ENCODE measurements at regions not wholly inside any gene's neighbourhood (a gene's known extent, or its start where the extent isn't known, plus 50 kb on each side); places are given as distances from the start of the nearest gene placed in this dataset.
A peak's percentile ranks its signal among the peaks of the same experiment; 100 is the strongest.

- no peak overlapping the region for H3K4me3 ChIP-seq
- no peaks in the 10 kb centered on the region for H3K4me1 ChIP-seq (ENCODE audit: insufficient read depth)
- 64% methylated on average over 3 of the region's 3 CpGs for WGBS (ENCODE audit: low lambda C conversion rate, missing lambda C conversion rate)
- no peaks in the 10 kb centered on the region for H4K20me1 ChIP-seq (ENCODE audit: insufficient read depth, poor library complexity, severe bottlenecking)
- no peaks in the 10 kb centered on the region for H3K9me3 ChIP-seq (ENCODE audit: low read depth)
- no peak overlapping the region for H2AFZ ChIP-seq
- no peaks in the 10 kb centered on the region for H3K36me3 ChIP-seq (replicated peaks; ENCODE audit: insufficient read depth, low read depth)
- H3K9me2 ChIP-seq (replicated peaks; ENCODE audit: insufficient read depth), result no peaks in the 10 kb centered on the region
- no peak for TF ChIP-seq EZH2phosphoT487 (IDR thresholded peaks at IDR 0.05; ENCODE audit: low read depth, severe bottlenecking, unreplicated experiment)
- no peak for TF ChIP-seq EZH2 (IDR thresholded peaks at IDR 0.05; ENCODE audit: borderline replicate concordance)
- no peak for TF ChIP-seq CTCF (IDR thresholded peaks at IDR 0.05; ENCODE audit: poor library complexity)
- no peaks in the 10 kb centered on the region for H3K27me3 ChIP-seq
- DNase-seq (ENCODE audit: low spot score), result no peak
- no peak overlapping the region for H3K4me2 ChIP-seq
- no peaks in the 10 kb centered on the region for H3K79me2 ChIP-seq
- peak overlapping the region; percentile 6 for H3K27ac ChIP-seq
These were observed 107.3 kb upstream of the ANKRD55 start for GRCh38 chr5:56340196-56340980.

- H2AFZ ChIP-seq, result no peak overlapping the region
- no peaks in the 10 kb centered on the region for H3K4me1 ChIP-seq (ENCODE audit: insufficient read depth)
- H4K20me1 ChIP-seq (ENCODE audit: insufficient read depth, poor library complexity, severe bottlenecking), result no peaks in the 10 kb centered on the region
- H3K36me3 ChIP-seq (replicated peaks; ENCODE audit: insufficient read depth, low read depth), result no peaks in the 10 kb centered on the region
- H3K79me2 ChIP-seq, result no peaks in the 10 kb centered on the region
- peak overlapping the region; percentile 6 for H3K27ac ChIP-seq
- H3K27me3 ChIP-seq, result no peaks in the 10 kb centered on the region
- DNase-seq (ENCODE audit: low spot score), result no peak
- WGBS (ENCODE audit: low lambda C conversion rate, missing lambda C conversion rate), result 95% methylated on average over 4 of the region's 4 CpGs
- TF ChIP-seq EZH2 (IDR thresholded peaks at IDR 0.05; ENCODE audit: borderline replicate concordance) (no peak), EZH2phosphoT487 (IDR thresholded peaks at IDR 0.05; ENCODE audit: low read depth, severe bottlenecking, unreplicated experiment) (no peak), CTCF (IDR thresholded peaks at IDR 0.05; ENCODE audit: poor library complexity) (no peak)
- H3K4me3 ChIP-seq, result no peak overlapping the region
- peaks cover 2% of the 10 kb centered on the region for H3K9me3 ChIP-seq (ENCODE audit: low read depth)
- no peaks in the 10 kb centered on the region for H3K9me2 ChIP-seq (replicated peaks; ENCODE audit: insufficient read depth)
- H3K4me2 ChIP-seq, result no peak overlapping the region
These were observed 106.6 kb upstream of the ANKRD55 start for GRCh38 chr5:56339732-56340131.

- no peak overlapping the region for H3K27ac ChIP-seq
- no peak overlapping the region for H3K4me2 ChIP-seq
- H3K9me2 ChIP-seq (replicated peaks; ENCODE audit: insufficient read depth), result no peaks in the 10 kb centered on the region
- H2AFZ ChIP-seq, result no peak overlapping the region
- H3K79me2 ChIP-seq, result no peaks in the 10 kb centered on the region
- no peaks in the 10 kb centered on the region for H3K36me3 ChIP-seq (replicated peaks; ENCODE audit: insufficient read depth, low read depth)
- WGBS (ENCODE audit: low lambda C conversion rate, missing lambda C conversion rate), result 91% methylated on average over 5 of the region's 5 CpGs
- H3K9me3 ChIP-seq (ENCODE audit: low read depth), result peaks cover 3% of the 10 kb centered on the region
- no peak overlapping the region for H3K4me3 ChIP-seq
- H4K20me1 ChIP-seq (ENCODE audit: insufficient read depth, poor library complexity, severe bottlenecking), result no peaks in the 10 kb centered on the region
- no peaks in the 10 kb centered on the region for H3K4me1 ChIP-seq (ENCODE audit: insufficient read depth)
- H3K27me3 ChIP-seq, result no peaks in the 10 kb centered on the region
- no peak for DNase-seq (ENCODE audit: low spot score)
- TF ChIP-seq EZH2phosphoT487 (IDR thresholded peaks at IDR 0.05; ENCODE audit: low read depth, severe bottlenecking, unreplicated experiment) (no peak), CTCF (IDR thresholded peaks at IDR 0.05; ENCODE audit: poor library complexity) (no peak), EZH2 (IDR thresholded peaks at IDR 0.05; ENCODE audit: borderline replicate concordance) (no peak)
These were observed 104.7 kb upstream of the ANKRD55 start for GRCh38 chr5:56337715-56338319.
